Loucy (cell line): ENCODE measurements at regions not wholly inside any gene's neighbourhood (a gene's known extent, or its start where the extent isn't known, plus 50 kb on each side); places are given as distances from the start of the nearest gene placed in this dataset.

Experiments used
- H2AFZ ChIP-seq: fragments of 200-600 bp; sonication (generic); 2 replicates; pipeline ENCODE4 v1.6.0; 2016; ENCODE audit warnings: antibody characterized with exemption, mild to moderate bottlenecking, low read length, moderate library complexity
- H3F3A ChIP-seq: fragments of 200-600 bp; 2 replicates; pipeline ENCODE4 v1.6.0; 2016; ENCODE audit warnings: antibody characterized with exemption, low read depth, mild to moderate bottlenecking
- H3K27me3 ChIP-seq: fragments of 200-600 bp; sonication (generic); 2 replicates; pipeline ENCODE4 v1.6.1; 2014; ENCODE audit warnings: low read length, mild to moderate bottlenecking; ENCODE audit not compliant: insufficient read depth, poor library complexity, severe bottlenecking
- H3K36me3 ChIP-seq: fragments of 200-600 bp; sonication (generic); 2 replicates; pipeline ENCODE4 v1.6.1; 2016; ENCODE audit warnings: low read length; ENCODE audit not compliant: insufficient read depth
- H3K4me1 ChIP-seq: fragments of 200-600 bp; sonication (generic); 2 replicates; pipeline ENCODE4 v1.5.1; 2014; ENCODE audit warnings: low read length, mild to moderate bottlenecking; ENCODE audit not compliant: insufficient read depth, poor library complexity, severe bottlenecking
- H3K4me2 ChIP-seq: fragments of 200-600 bp; sonication (generic); 2 replicates; pipeline ENCODE4 v1.6.0; 2014; ENCODE audit warnings: antibody characterized with exemption, low read length, low read depth, mild to moderate bottlenecking; ENCODE audit not compliant: poor library complexity, severe bottlenecking
- H3K4me3 ChIP-seq: fragments of 200-600 bp; sonication (generic); 2 replicates; pipeline ENCODE4 v1.5.1; 2014; ENCODE audit warnings: low read length, mild to moderate bottlenecking, mixed read lengths; ENCODE audit not compliant: poor library complexity, severe bottlenecking
- H3K79me2 ChIP-seq: fragments of 200-600 bp; sonication (generic); 2 replicates; pipeline ENCODE4 v1.6.1; 2014; ENCODE audit warnings: low read length; ENCODE audit not compliant: insufficient read depth
- H3K9ac ChIP-seq: fragments of 200-600 bp; sonication (generic); 2 replicates; pipeline ENCODE4 v1.6.0; 2014; ENCODE audit warnings: mild to moderate bottlenecking, low read depth, low read length, moderate library complexity; ENCODE audit not compliant: poor library complexity, severe bottlenecking
- H3K9me2 ChIP-seq: fragments of 200-600 bp; sonication (generic); replicated peaks from 2 replicates; pipeline ENCODE4 v1.6.1; 2016; ENCODE audit warnings: low read depth, low read length, mixed read lengths
- H3K9me3 ChIP-seq: fragments of 200-600 bp; sonication (generic); 2 replicates; pipeline ENCODE4 v1.6.1; 2014; ENCODE audit warnings: mild to moderate bottlenecking, antibody characterized with exemption, low read length, low read depth; ENCODE audit not compliant: insufficient read depth
- H4K20me1 ChIP-seq: fragments of 200-600 bp; sonication (generic); 2 replicates; pipeline ENCODE4 v1.6.0; 2014; ENCODE audit warnings: antibody characterized with exemption, low read length, mild to moderate bottlenecking; ENCODE audit not compliant: insufficient read depth, poor library complexity, severe bottlenecking
- CTCF ChIP-seq: fragments of 200-600 bp; sonication (generic); conservative IDR thresholded peaks from 2 replicates; pipeline ENCODE4 v1.5.1; 2014; ENCODE audit warnings: mild to moderate bottlenecking, antibody characterized with exemption, low read length
- EZH2phosphoT487 ChIP-seq: fragments of 200-600 bp; IDR thresholded peaks from 2 replicates; pipeline ENCODE4 v1.6.1; 2018; ENCODE audit warnings: antibody characterized with exemption, mild to moderate bottlenecking, moderate library complexity, borderline replicate concordance

- no peaks in the 10 kb centered on the region for H3K36me3 ChIP-seq
- no peaks in the 10 kb centered on the region for H3K79me2 ChIP-seq
- no peaks in the 10 kb centered on the region for H4K20me1 ChIP-seq
Measured at GRCh38 chr11:103807806-103808205, 228.6 kb upstream of the DDI1 start.

DNA sequence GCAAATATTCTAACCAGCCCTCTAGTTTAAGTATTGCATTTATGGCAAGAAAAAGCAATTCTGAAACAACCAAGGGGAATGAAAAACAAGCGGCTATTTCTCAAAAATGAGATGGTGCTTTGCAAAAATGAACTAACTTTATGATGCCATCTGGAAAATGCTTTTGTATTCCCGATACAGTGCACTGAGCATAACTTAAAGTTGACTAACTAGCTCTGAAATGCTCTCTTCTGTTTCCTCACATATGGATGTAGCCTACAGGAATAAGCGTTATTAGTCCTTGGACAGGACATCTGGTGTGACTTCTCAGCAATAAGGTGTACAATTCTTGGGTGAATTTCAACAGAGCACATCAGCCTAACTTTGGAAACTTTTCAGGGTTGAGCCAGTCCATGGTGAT lies 228.2 kb upstream of the DDI1 start:
- Histone ChIP-seq H3F3A (no peaks in the 10 kb centered on the region), H2AFZ (no peak overlapping the region), H4K20me1 (no peaks in the 10 kb centered on the region), H3K36me3 (no peaks in the 10 kb centered on the region), H3K79me2 (no peaks in the 10 kb centered on the region), H3K9me2 (no peaks in the 10 kb centered on the region), H3K4me1 (no peaks in the 10 kb centered on the region), H3K27me3 (no peaks in the 10 kb centered on the region), H3K4me3 (no peak overlapping the region), H3K9me3 (no peaks in the 10 kb centered on the region), H3K4me2 (no peak overlapping the region), H3K9ac (no peak overlapping the region)
- TF ChIP-seq CTCF (no peak), EZH2phosphoT487 (no peak)

More at GRCh38 chr11:103807806-103808205, 228.6 kb upstream of the DDI1 start:
- no peak overlapping the region for H3K9ac ChIP-seq
- H3K4me3 ChIP-seq, result no peak overlapping the region
- H3K27me3 ChIP-seq, result no peaks in the 10 kb centered on the region
- H3K4me1 ChIP-seq, result no peaks in the 10 kb centered on the region
- no peaks in the 10 kb centered on the region for H3K9me2 ChIP-seq
- H3K9me3 ChIP-seq, result no peaks in the 10 kb centered on the region
- no peak overlapping the region for H3K4me2 ChIP-seq
- no peak for TF ChIP-seq EZH2phosphoT487
- no peak for TF ChIP-seq CTCF
- H3F3A ChIP-seq, result no peaks in the 10 kb centered on the region
- H2AFZ ChIP-seq, result no peak overlapping the region

DNA sequence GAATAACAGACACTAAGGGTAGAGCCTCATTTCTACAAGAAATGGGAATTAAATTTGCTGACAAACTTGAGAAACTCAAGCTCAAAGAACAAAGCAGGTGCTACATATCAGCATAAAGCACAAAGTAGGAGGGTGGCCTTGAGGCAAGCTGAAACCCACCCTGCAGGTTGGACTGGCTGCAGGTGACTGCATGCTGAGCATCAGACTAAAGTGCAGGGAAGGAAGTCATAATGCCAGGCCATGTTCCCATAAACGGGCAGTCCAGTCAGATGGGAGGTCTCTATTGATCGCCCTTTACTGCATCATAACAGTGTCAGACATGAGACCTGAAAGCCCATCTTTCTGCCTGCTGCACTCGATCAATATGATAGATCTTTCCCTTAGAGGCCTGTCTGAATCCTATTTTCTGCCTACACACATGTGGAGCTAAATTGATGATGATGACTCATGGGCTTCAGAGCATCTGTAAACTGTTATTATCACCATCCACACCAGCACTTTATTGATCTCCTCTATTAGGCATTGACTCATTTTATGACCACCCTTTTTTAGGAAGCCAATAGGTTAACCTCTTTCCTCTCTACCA lies 224.5 kb upstream of the DDI1 start:
- H3K9me3 ChIP-seq, result 0 out of 2 replicates have a peak, but pooled peaks cover 3% of the 10 kb centered on the region
- no peaks in the 10 kb centered on the region for H3K9me2 ChIP-seq
- no peaks in the 10 kb centered on the region for H3F3A ChIP-seq
- no peak overlapping the region for H2AFZ ChIP-seq
- no peaks in the 10 kb centered on the region for H3K36me3 ChIP-seq
- no peak overlapping the region for H3K9ac ChIP-seq
- no peaks in the 10 kb centered on the region for H3K79me2 ChIP-seq
- no peak overlapping the region for H3K4me3 ChIP-seq
- no peaks in the 10 kb centered on the region for H3K4me1 ChIP-seq
- TF ChIP-seq CTCF, result no peak
- TF ChIP-seq EZH2phosphoT487, result no peak
- no peaks in the 10 kb centered on the region for H4K20me1 ChIP-seq
- H3K27me3 ChIP-seq, result no peaks in the 10 kb centered on the region
- no peak overlapping the region for H3K4me2 ChIP-seq
